ENCODE measurements at regions not wholly inside any gene's neighbourhood (a gene's known extent, or its start where the extent isn't known, plus 50 kb on each side); places are given as distances from the start of the nearest gene placed in this dataset.

DNA sequence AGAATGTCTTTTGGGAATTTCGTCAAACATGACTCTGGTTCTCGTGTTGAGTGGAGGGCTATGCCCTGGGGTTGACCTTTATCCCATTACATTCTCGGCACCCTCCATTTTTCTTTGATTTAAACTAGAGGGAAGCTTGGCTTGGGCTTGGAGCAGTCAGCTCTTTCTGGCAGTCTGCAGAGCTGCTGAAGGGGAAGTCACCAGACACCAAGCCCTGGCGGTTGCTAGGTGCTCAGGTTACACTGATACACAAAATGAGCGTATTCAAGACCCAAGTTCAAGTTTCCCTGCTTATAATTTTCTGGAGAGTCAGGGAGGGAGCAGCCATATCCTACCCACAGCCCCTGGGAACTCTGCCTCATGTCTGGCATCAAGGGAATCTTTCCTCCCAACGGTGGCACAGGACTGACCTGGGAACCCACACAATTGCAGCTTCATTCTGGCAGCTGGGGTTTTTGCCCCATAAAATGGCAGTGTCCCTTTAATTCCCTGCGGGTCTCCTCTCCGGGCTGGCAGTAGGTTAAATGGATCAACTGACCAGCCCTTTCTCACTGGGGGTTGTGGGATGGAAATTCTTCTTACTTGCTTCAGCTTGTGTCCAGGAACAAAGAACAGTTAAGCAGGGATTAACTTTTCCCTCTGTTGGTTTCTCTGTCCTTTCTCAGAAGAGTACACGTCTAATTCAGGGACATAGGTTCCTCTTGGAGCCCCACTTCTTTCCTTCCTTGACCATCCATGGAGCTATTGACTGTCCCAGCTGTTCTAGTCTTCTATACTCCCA, 110.0 kb upstream of the DLG1 start:
- TF ChIP-seq, protein P1, sequence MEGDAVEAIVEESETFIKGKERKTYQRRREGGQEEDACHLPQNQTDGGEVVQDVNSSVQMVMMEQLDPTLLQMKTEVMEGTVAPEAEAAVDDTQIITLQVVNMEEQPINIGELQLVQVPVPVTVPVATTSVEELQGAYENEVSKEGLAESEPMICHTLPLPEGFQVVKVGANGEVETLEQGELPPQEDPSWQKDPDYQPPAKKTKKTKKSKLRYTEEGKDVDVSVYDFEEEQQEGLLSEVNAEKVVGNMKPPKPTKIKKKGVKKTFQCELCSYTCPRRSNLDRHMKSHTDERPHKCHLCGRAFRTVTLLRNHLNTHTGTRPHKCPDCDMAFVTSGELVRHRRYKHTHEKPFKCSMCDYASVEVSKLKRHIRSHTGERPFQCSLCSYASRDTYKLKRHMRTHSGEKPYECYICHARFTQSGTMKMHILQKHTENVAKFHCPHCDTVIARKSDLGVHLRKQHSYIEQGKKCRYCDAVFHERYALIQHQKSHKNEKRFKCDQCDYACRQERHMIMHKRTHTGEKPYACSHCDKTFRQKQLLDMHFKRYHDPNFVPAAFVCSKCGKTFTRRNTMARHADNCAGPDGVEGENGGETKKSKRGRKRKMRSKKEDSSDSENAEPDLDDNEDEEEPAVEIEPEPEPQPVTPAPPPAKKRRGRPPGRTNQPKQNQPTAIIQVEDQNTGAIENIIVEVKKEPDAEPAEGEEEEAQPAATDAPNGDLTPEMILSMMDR (IDR thresholded peaks at IDR 0.05 in 4 of 5, conservative IDR thresholded peaks at IDR 0.05 in 1 of 5): no peak
- TF ChIP-seq POLR2A (IDR thresholded peaks at IDR 0.05): no peak

Data from gastrocnemius medialis (tissue), 4 donors.